ENCODE measurements at regions not wholly inside any gene's neighbourhood (a gene's known extent, or its start where the extent isn't known, plus 50 kb on each side); places are given as distances from the start of the nearest gene placed in this dataset.
A peak's percentile ranks its signal among the peaks of the same experiment; 100 is the strongest.

DNA sequence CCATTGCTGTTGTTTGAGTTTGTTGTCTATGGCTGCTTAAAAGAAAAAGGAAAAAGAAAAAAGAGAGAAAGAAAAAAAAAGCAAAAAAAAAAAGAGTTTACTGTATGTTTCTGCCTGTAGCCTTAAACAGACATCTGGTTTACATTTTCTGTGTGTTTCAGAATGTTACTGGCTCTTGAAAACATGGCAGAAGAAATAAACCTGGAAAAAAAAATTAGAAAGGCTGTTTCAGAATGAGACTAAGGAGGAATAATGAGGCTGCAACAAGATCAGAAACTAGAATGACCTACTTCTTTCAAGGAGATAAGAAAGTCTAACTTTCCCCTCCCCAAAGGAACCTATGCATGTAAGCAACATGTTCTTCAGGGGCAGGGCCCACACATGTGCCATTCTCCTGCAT is 292.1 kb downstream of the DIPK2A start:
- Histone ChIP-seq H3K27me3 (no peaks in the 10 kb centered on the region), H3K36me3 (no peaks in the 10 kb centered on the region), H3K4me3 (no peak overlapping the region), H3K9me3 (no peaks in the 10 kb centered on the region), H3K4me1 (no peaks in the 10 kb centered on the region), H3K27ac (no peak overlapping the region)
- intact Hi-C loops (cut with DNase I), result no loop called here
- ATAC-seq, result no peak
- TF ChIP-seq, protein P1, sequence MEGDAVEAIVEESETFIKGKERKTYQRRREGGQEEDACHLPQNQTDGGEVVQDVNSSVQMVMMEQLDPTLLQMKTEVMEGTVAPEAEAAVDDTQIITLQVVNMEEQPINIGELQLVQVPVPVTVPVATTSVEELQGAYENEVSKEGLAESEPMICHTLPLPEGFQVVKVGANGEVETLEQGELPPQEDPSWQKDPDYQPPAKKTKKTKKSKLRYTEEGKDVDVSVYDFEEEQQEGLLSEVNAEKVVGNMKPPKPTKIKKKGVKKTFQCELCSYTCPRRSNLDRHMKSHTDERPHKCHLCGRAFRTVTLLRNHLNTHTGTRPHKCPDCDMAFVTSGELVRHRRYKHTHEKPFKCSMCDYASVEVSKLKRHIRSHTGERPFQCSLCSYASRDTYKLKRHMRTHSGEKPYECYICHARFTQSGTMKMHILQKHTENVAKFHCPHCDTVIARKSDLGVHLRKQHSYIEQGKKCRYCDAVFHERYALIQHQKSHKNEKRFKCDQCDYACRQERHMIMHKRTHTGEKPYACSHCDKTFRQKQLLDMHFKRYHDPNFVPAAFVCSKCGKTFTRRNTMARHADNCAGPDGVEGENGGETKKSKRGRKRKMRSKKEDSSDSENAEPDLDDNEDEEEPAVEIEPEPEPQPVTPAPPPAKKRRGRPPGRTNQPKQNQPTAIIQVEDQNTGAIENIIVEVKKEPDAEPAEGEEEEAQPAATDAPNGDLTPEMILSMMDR (IDR thresholded peaks at IDR 0.05), result no peak
- no peak for FAIRE-seq
- no peak for DNase-seq

GRCh38 chr3:144264350-144264749 is 292.7 kb downstream of the DIPK2A start:
- FAIRE-seq, result no peak
- intact Hi-C loops (cut with DNase I), result no loop called here
- no peak overlapping the region for H3K27ac ChIP-seq
- no peaks in the 10 kb centered on the region for H3K4me1 ChIP-seq
- DNase-seq, result no peak
- H3K9me3 ChIP-seq, result no peaks in the 10 kb centered on the region
- H3K36me3 ChIP-seq, result no peaks in the 10 kb centered on the region
- WGBS, 2 donors, result 94 to 96% methylated on average over 3 of the region's 3 CpGs
- no peak overlapping the region for H3K4me3 ChIP-seq
- no peaks in the 10 kb centered on the region for H3K27me3 ChIP-seq
- ATAC-seq, result no peak
- TF ChIP-seq, protein P1 (IDR thresholded peaks at IDR 0.05), result no peak

DNA sequence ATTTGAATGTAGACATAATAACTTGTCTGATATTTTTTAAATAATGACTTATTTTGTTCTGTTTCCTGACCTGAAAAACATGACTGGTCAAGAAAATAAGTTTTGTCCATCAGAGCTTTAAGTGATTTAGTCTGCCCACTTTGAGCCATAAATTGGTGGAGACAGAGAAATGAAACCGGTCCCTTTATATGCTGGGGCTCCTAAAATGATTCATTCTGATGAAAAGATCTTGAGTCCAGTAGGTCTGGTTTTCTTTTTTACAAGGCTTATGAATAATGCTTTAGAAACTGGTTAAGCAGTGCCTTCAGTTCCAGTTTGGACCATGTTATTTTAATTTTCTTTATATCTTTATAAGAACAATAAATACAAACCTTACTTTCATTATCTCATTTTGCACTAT is 293.2 kb downstream of the DIPK2A start:
- TF ChIP-seq, protein P1 (IDR thresholded peaks at IDR 0.05), result no peak
- Histone ChIP-seq H3K9me3 (no peaks in the 10 kb centered on the region), H3K4me3 (no peak overlapping the region), H3K27me3 (no peaks in the 10 kb centered on the region), H3K4me1 (no peaks in the 10 kb centered on the region), H3K27ac (no peak overlapping the region), H3K36me3 (no peaks in the 10 kb centered on the region)
- FAIRE-seq (no peak), ATAC-seq (no peak), DNase-seq (no peak)
- 97% methylated on average over 1 of the region's 1 CpG for WGBS, 2 donors
- intact Hi-C loops (cut with DNase I), result no loop called here

GRCh38 chr3:144265542-144266100 is 294.0 kb downstream of the DIPK2A start:
- ATAC-seq (no peak), FAIRE-seq (no peak)

GRCh38 chr3:144270100-144270499 is 298.5 kb downstream of the DIPK2A start:
- FAIRE-seq, result no peak
- Histone ChIP-seq H3K27ac (no peak overlapping the region), H3K9me3 (no peaks in the 10 kb centered on the region), H3K36me3 (no peaks in the 10 kb centered on the region), H3K27me3 (no peaks in the 10 kb centered on the region), H3K4me3 (no peak overlapping the region), H3K4me1 (no peaks in the 10 kb centered on the region)
- intact Hi-C loops (cut with DNase I), result no loop called here
- TF ChIP-seq, protein P1 (IDR thresholded peaks at IDR 0.05), result no peak
- peak in 1 of 4 donors; percentile 22 for ATAC-seq
- WGBS, 2 donors, result 83 to 95% methylated on average over 3 of the region's 3 CpGs
- DNase-seq, result peak in 1 of 6 donors; percentile 16

More at GRCh38 chr3:144265542-144266100, 294.0 kb downstream of the DIPK2A start:
- H3K27me3 ChIP-seq, result no peaks in the 10 kb centered on the region
- H3K27ac ChIP-seq, result no peak overlapping the region
- intact Hi-C loops (cut with DNase I), result no loop called here
- DNase-seq, result no peak
- H3K36me3 ChIP-seq, result no peaks in the 10 kb centered on the region
- H3K4me3 ChIP-seq, result no peak overlapping the region
- no peaks in the 10 kb centered on the region for H3K9me3 ChIP-seq
- no peaks in the 10 kb centered on the region for H3K4me1 ChIP-seq
- WGBS, 2 donors, result 72 to 81% methylated on average over 3 of the region's 3 CpGs
- TF ChIP-seq, protein P1 (IDR thresholded peaks at IDR 0.05), result no peak
